GM18517 (cell line): ENCODE measurements at regions not wholly inside any gene's neighbourhood (a gene's known extent, or its start where the extent isn't known, plus 50 kb on each side); places are given as distances from the start of the nearest gene placed in this dataset.
"Not testable (repeated sequence)": the region's sequence is repeated elsewhere in the genome, so short reads cannot be mapped to it uniquely, and the experiment has no call there.

Experiments used
- ATAC-seq: cut with Tn5 transposase; IDR thresholded peaks from one replicate; pipeline ENCODE4 v1.9.1; 2021; ENCODE audit warnings: mild to moderate bottlenecking, moderate library complexity; ENCODE audit not compliant: unreplicated experiment

DNA sequence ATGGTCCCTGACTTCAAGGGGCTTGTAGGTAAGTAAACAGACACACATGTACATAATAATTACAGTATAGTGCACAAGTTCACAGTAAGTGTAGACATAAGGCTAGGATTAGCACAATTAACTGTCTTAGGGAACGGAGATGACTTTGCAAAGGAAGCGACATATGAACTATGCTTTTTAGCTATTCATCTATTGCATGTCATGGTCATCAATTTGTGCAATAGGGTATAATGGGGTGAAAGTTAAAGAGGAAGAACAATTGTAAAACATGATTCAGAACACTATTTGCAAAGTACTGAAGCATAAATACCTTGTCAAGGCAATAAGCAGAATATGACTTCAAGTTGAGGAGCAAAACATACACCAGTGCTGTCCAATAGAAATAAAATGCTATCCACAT, 112.3 kb upstream of the SLC8A1 start:
- ATAC-seq: no peak

DNA sequence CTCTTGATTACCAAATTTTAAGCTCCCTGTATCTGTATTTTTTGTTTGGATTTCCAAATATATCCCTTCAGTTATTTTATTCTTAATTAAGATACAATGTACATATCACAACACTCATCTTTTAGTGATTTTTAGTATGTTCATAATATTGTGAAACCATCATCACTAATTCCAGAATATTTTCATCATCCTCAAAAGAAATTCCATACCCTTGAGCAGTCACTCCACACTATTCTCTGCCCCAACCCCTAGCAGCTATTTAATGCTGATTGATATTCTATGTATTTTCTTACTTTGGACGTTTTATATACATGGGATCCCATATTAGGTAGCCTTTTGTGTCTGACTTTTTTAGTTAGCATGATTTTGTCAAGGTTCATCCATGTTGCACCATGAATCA, 127.4 kb upstream of the SLC8A1 start:
- ATAC-seq: no peak

DNA sequence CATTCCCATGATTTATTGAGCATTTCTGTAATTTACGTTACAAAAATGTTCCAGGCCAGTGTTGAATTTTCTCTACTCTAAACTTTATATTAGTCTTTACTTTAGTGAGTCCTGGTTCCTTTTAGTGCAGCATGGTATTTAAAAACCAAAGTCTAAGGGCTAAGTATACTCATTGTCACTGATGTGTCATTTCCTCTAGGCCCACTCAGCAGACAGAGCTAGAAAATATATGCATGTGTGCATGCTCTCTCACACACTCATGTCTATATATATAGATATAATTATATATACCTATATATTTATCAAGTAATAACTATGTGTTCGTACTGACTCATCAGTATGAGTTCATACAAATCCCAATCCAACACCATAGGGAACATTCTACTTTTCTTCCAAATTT, 132.5 kb upstream of the SLC8A1 start:
- no peak for ATAC-seq

DNA sequence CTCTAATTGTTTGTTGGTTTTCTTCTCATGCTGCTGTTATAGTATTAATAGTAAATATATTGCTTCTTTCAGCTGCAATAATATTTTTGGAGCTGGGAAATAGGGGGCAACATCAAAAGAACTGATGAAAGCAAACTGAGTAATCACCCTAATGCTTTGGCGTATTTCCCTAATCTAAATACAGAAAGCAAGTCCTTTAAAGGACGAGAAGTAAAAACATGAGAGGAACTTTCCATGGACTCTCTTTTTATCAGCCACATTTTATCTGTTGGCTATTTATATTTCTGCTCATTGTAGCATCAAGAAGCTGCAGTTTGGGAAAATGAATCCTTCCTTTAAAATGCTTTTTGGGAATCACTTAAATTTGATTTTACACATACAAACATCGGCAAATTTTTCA, 139.9 kb upstream of the SLC8A1 start:
- ATAC-seq: no peak

DNA sequence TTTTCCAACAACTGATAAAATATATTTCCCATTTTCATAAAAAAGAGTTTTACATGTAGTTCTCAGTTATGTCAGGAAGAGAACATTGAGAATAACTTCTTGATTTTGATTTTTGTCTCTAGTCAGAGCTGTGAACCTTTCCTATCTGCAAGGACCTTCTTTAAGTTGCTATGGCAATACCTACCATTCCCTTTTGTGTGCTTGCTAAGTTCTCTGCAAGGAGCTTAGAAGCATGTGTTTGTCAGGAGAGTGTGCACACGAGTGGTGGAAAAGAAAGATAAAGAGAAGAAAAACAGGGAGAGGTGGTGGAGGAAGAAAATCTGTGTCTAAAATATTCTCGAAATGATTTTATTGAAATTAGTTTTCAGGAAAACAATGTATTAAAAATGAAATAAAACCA, 140.3 kb upstream of the SLC8A1 start:
- ATAC-seq: no peak

DNA sequence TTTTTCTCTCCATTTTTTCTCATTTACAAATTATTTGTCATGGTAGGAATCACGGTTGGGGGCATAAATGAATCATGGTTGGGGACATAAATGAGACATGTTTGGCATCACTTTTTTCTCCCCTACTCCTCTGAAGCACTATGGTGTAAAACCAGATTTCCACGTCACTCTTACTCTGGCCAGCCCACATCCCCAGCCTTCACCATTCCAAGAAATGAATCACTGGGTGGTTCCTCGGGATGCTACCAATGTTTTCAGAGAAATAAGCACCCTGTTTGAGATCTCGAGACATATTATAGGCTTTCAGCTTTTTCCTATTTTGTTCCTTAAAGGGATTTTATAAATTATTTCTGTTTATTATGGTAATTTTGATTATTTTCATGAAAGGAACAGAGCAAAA, 155.0 kb upstream of the SLC8A1 start:
- no peak for ATAC-seq

DNA sequence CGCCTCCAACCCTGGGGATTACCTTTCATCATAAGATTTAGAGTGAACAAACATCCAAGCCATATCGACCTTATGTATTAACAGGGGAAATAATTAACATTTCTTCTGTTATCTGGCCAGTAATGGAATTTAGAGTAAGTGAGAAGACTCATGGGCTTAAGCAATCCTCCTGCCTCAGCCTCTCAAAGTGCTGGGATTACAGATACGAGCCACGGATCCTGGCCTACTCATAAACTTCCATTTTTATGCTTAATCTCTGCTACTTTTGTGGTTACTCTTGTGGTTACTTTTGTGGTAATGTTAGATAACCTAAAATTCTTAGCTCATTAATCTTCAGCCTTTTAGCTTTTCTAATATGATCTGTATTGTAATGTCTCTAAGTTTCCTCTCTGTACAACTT, 159.3 kb upstream of the SLC8A1 start:
- ATAC-seq: no peak

DNA sequence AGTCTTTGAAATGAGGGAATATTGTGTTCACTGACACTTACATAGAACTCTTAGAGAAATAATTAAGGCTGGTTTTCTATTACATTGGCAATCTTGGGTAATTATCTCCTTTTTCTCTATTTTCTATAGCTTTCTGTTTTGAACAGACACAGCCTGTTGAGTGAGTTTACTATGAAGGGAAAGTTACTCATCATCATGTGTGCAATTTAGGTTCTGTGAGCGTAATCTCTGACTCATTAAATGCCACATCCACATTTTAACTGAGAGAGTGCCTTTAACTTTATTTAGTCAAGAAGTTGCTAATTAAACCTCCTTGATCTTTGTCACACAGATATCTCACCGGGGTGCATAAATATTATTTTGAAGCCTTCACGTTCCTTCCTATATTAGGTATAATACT, 174.0 kb upstream of the SLC8A1 start:
- no peak for ATAC-seq

DNA sequence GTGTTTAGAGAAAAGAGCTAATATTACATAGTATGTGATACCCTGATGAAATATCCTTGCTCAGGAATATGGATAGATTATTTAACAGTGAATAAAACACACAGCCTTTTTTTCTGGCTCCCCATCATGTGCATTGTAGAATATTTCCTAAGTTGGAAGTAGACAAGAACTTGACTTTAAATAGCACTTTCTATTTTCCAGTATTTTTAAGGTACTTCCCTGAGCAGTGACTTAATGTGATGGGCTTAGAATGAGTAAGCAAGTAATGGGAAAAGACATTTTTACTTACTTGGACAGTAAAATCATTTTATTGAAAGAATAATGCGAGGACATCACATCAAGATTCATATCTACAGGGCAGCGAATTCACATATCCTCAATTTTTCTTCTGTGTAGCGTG, 176.7 kb upstream of the SLC8A1 start:
- ATAC-seq: no peak

DNA sequence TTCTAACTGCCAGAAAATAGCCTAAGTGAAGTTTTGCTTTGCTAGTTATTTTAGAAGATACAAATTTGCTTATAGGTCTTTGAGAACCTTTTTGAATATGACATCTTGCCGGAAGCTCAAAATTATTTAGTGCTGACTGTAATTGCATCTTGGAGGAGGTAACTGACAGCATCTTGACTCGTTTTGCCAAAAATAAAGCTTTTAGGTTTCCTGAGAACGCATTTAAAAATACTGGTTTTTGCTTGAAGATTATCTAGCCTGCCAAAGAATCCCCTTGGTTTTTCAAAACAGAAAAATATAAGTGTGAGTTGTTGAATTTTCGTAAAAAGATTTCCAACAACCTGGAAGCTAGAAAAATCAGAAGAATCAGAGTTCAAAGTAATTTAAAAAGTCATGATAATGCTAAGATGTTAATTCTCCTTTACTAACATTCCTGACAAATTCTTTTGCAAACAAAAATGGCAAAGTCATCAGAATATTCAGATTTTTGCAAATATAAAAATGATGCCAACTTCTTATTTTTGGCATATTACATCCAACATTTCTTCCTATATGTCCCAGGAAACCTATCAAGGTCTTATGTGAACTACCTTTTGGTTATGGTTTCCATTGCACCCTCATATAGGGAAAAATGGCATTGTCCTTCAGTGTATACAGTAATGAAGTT, 178.0 kb upstream of the SLC8A1 start:
- ATAC-seq: no peak

DNA sequence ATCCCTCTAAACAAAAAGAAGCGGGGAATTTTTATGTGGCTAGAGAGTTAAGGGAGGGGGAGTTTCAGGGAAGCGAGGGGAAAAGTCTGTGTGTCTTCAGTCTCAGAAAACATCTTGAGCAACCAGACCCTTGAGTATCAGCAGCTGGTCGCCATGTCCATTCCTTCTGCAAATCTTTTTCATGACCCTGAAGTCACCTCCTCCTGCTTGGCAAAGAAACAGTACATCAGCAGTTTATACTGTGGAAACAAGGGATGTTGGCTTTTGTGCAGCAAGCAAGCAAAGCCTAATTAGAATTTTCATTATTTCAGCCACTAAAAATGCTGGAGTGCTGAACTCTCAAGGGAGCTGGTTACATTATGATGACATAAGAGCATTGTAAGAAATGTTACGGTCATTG, 187.4 kb upstream of the SLC8A1 start:
- ATAC-seq: no peak

DNA sequence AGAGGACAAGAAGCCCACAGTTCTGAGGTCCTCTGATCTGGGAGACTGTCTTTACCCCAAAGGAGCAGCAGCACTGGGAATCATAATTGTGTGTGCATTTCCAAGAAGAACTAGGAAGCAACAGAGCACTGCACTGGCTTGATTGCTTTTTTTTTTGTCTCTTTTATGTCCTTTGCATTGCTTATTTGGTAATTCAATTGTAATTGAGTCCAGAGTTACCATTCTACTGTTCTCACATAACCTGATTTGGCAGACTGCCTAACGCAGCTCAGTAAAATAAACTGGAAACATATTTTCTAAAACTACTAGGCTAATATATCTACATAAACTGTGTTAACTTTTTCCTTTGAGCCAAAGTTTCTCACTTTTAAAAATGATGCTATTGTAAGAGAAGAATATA, 190.3 kb upstream of the SLC8A1 start:
- no peak for ATAC-seq

DNA sequence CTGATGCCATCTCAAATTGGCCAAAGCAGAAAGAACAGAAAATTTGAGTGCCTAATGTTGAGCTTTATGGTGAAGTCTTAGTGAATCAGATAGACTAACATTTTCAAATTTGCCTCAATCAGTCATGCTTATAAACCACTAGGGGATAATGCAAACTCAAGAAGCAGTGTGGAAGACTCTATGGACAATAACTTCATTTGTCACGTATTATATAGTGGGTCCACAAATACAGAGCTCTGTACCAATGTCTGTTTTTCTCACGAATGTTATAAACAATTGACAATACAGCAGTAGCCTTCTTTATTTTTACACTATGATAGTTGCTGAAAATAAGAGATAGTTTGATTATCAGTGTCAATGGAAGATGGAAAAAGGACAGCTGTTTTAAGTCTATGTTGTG, 190.8 kb upstream of the SLC8A1 start:
- ATAC-seq: no peak

DNA sequence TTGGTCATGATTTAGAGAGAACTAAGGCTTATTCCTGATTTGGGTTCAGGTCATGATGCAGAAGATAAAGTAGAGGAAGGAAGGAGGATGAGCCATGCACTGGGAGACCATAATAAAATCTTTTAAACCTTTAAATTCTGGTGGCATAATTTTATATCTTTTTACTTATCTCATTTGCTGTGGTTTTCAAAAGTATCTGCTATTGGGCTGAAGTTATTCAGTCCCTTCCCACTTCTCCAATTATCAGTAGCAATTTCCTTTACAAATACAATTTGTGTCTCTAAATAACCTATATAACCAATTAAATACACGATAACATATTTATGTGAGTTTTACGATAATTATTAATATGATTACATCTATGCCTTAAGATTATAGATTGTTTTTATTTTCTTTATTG, 194.8 kb upstream of the SLC8A1 start:
- no peak for ATAC-seq

DNA sequence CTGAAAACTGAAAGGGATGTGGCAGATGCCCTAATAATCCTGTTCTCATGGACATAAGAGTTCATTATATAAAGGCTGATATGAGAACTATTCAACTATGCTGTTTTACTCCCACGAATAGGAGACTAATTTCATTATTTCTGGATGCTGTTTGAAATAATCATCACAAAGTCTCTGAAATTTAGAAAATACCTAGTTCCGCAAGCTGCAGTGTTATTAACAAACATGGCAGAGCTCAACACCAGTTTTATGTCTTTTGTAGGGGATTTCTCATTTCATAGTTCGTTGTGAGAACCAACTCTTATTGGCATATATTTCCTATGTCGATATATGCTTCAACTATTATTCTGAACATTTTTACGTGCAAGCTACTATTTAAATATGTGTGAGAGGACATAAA, 200.3 kb upstream of the SLC8A1 start:
- ATAC-seq: no peak

DNA sequence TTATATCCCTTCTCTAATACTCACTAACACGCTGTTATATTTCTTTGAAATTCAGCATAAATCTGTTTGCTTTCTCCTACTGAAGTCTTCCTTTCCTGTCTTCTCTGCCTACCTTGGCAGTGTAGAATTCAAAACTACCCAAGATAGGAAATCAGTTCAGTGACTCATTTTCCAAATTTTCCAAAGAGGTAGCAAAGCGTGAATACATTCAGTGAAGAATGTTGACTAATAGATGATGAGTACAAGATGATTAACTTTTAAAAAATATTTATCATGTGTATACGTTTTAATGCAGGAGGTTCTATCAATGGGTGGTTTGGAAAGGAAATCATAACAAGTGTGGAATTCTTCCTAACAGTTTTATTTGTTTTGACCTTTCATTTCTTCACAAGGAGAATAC, 201.9 kb upstream of the SLC8A1 start:
- ATAC-seq: no peak

DNA sequence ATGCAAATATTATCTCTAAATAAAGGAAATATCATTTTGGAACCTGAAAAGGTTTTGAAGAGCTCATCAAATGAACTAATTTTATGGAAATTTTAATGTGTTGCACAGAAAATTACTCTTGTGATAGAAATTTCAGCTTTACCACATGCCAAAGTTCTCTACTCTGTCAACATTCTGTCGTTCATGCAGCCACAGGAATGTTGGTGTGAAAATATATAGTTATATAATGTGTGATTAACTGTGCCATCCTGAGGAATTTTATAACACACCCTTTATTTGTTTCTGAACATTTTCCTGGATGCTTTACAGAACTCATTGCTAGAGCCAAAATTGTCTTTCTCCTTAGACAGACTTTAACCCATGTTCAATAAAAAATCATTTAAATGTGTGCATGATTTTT, 202.5 kb upstream of the SLC8A1 start:
- no peak for ATAC-seq

DNA sequence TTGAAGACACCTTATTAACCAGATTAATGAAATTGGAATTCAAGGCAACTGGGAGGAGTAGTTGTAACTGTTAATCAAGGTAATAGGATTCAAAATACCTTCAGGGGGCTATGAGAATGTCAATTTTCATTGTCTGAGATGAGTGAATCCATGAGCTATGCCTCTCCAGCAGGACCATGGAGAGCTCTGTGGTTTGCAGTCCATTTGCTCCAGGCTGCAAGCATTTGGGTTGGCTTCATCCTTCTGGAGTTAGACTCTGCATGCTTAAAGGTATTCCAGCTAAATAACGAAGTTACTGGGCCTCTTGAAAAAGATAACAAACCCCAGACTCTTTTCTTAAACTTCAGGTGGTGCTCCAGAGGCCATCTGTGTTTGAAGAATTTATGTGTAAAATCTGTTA, 207.1 kb upstream of the SLC8A1 start:
- ATAC-seq: no peak

DNA sequence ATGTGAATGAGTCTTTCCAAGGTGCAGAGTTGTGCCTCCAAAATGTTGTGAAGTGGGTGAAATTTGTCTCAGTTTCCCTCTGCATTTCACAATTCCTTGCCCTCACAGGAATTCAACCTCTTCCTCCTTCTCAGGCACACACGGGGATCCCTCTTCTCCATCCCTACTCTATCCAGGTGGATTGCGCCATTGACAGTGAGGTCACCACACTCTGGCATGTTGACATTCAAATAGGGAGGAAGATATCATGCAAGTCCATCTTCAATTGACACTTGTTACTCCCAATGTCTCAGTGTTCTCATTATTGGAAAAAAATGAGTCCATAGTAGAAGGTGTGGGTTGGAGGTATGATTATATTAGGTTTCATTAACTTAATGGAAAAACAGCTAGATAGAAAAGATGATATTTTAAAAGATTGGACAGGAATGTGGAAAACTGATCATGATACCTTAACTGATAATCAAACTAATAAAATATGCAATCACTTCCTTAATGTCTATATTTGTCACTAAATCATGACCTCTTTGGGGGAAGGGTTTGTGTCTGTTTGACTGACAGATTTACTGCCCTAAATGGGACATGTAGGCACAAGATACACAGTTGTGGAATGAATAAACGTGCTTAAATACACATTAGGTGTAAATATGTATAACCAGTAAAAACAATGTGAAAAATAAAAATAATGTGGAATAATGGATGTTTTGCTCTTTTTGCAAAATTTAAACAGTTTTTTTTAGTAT, 213.8 kb upstream of the SLC8A1 start:
- no peak for ATAC-seq

DNA sequence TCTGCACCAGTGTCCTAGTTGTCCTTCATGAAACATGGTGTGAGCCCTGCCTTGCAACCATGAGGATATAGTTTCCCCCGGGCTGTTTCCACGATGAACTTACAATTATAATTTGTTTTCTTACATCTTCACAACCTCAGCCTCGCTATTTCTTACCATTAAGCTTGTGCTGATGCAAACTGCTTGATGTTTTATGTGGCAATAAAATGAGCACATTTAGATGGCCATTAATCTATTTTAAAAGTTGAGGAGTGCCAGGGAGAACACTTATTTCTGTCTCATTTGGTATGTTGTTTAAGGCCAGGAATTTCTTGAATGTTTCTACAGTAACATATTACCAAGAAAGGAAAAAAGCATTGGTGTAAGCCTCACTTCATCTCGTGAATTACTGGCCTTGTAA, 214.5 kb upstream of the SLC8A1 start:
- ATAC-seq: no peak

DNA sequence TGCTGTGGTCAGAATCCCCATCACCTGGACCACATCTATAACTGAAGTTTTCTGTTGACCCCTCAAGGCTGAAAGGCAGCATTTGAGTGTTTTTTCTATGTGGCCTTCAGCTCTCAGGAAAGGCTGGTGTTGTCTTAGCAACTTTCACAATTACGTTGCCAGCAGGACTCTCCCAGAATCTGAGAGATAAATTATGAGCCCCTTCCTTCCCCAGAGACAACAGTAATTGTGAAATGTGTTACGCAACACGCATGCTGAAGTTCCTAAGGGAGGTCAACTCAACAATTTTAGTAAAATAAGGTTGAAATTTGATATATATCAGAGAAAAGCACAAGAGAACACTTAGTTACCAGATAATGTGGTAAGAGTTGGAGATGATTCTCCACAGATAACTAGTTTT, 216.5 kb upstream of the SLC8A1 start:
- ATAC-seq: no peak

DNA sequence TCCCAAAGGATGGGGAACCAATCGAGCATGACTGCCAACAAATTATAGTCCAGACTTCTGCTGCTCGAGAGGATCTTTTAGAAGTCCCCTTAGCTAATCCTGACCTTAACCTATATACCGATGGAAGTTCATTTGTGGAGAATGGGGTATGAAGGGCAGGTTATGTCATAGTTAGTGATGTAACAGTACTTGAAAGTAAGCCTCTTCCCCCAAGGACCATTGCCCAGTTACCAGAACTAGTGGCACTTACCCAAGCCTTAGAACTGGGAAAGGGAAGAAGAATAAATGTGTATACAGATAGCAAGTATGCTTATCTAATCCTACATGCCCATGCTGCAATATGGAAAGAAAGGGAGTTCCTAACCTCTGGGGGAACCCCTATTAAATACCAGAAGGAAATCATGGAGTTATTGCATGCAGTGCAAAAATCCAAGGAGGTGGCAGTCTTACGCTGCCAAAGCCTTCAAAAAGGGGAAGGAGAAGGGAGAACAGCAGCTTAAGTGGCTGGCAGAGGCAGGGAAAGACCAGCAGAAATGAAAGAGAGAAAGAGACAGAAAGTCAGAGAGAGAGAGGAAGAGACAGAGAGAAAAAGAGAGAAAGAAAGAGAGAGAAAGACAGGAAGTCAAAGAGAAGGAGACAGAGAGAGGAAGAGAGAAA, 224.4 kb upstream of the SLC8A1 start:
- not testable (repeated sequence) for ATAC-seq
